GM23338 (cell line): ENCODE measurements at regions not wholly inside any gene's neighbourhood (a gene's known extent, or its start where the extent isn't known, plus 50 kb on each side); places are given as distances from the start of the nearest gene placed in this dataset.

Source experiments
- ATAC-seq: fragments of 200-7000 bp; cut with Tn5 transposase; 3 replicates; pipeline ENCODE4 v1.9.1; 2020
- DNase-seq: peaks from one replicate; pipeline ENCODE4 v3.0.0-alpha.2; 2015; ENCODE audit warnings: low spot score
- H2AFZ ChIP-seq: fragments of 200-600 bp; sonication (generic); 2 replicates; pipeline ENCODE4 v1.8.0; 2016; ENCODE audit warnings: antibody characterized with exemption, mild to moderate bottlenecking, moderate library complexity
- H3F3A ChIP-seq: fragments of 200-600 bp; sonication (generic); replicated peaks from 2 replicates; pipeline ENCODE4 v1.8.0; 2017; ENCODE audit warnings: antibody characterized with exemption, mixed run types, low read depth
- H3K27ac ChIP-seq: fragments of 200-600 bp; sonication (generic); 2 replicates; pipeline ENCODE4 v1.6.1; 2016; ENCODE audit warnings: low read depth
- H3K27me3 ChIP-seq: fragments of 200-600 bp; sonication (generic); 2 replicates; pipeline ENCODE4 v1.8.0; 2016; ENCODE audit warnings: mild to moderate bottlenecking, mixed run types, moderate library complexity; ENCODE audit not compliant: insufficient read depth
- H3K36me3 ChIP-seq: fragments of 200-600 bp; sonication (generic); 2 replicates; pipeline ENCODE4 v1.8.0; 2016; ENCODE audit warnings: mild to moderate bottlenecking; ENCODE audit not compliant: insufficient read depth
- H3K4me1 ChIP-seq: fragments of 200-600 bp; sonication (generic); 2 replicates; pipeline ENCODE4 v1.8.0; 2016; ENCODE audit warnings: mild to moderate bottlenecking, moderate library complexity; ENCODE audit not compliant: insufficient read depth
- H3K4me2 ChIP-seq: fragments of 200-600 bp; sonication (generic); 2 replicates; pipeline ENCODE4 v1.7.1; 2017; ENCODE audit warnings: mixed run types
- H3K4me3 ChIP-seq: fragments of 200-600 bp; sonication (generic); 2 replicates; pipeline ENCODE4 v1.6.1; 2016; ENCODE audit warnings: mixed run types
- H3K79me2 ChIP-seq: fragments of 200-600 bp; sonication (generic); replicated peaks from 2 replicates; pipeline ENCODE4 v1.8.0; 2017; ENCODE audit warnings: mild to moderate bottlenecking; ENCODE audit not compliant: insufficient read depth
- H3K9me2 ChIP-seq: fragments of 200-600 bp; sonication (generic); 2 replicates; pipeline ENCODE4 v1.8.0; 2017; ENCODE audit not compliant: insufficient read depth
- H4K20me1 ChIP-seq: fragments of 200-600 bp; sonication (generic); replicated peaks from 2 replicates; pipeline ENCODE4 v1.8.0; 2017; ENCODE audit warnings: mild to moderate bottlenecking; ENCODE audit not compliant: insufficient read depth
- H3K27ac Mint-ChIP-seq: 2 replicates; pipeline ENCODE4 v1.8.0; 2020; ENCODE audit warnings: inconsistent platforms, mild to moderate bottlenecking, moderate library complexity, mixed read lengths
- H3K27me3 Mint-ChIP-seq: 3 replicates; pipeline ENCODE4 v1.8.0; 2022; ENCODE audit warnings: low read depth, mild to moderate bottlenecking, moderate library complexity, mixed read lengths, inconsistent platforms; ENCODE audit not compliant: insufficient read depth, poor library complexity
- H3K36me3 Mint-ChIP-seq: 3 replicates; pipeline ENCODE4 v1.8.0; 2021; ENCODE audit warnings: low read depth, mild to moderate bottlenecking, inconsistent platforms, moderate library complexity, mixed read lengths
- H3K4me1 Mint-ChIP-seq: 3 replicates; pipeline ENCODE4 v1.8.0; 2020; ENCODE audit warnings: mild to moderate bottlenecking, inconsistent platforms, mixed read lengths
- H3K4me3 Mint-ChIP-seq: 3 replicates; pipeline ENCODE4 v1.8.0; 2021; ENCODE audit warnings: moderate library complexity, mild to moderate bottlenecking, inconsistent platforms, mixed read lengths
- H3K9me3 Mint-ChIP-seq: 3 replicates; pipeline ENCODE4 v1.8.0; 2020; ENCODE audit warnings: moderate library complexity, mild to moderate bottlenecking, inconsistent platforms, mixed read lengths
- CREB1 ChIP-seq: fragments of 250-450 bp; sonication (Bioruptor Pico); IDR thresholded peaks from 2 replicates; pipeline ENCODE4 v1.5.0; 2020; ENCODE audit warnings: low read depth, mild to moderate bottlenecking, moderate library complexity
- EZH2 ChIP-seq: fragments of 200-600 bp; sonication (generic); IDR thresholded peaks from one replicate; pipeline ENCODE4 v1.8.0; 2017; ENCODE audit warnings: antibody characterized with exemption, mild to moderate bottlenecking, low read depth; ENCODE audit not compliant: unreplicated experiment
- EZH2phosphoT487 ChIP-seq: fragments of 200-600 bp; sonication (generic); IDR thresholded peaks from one replicate; pipeline ENCODE4 v1.8.1; 2018; ENCODE audit warnings: antibody characterized with exemption; ENCODE audit not compliant: unreplicated experiment
- JUNB ChIP-seq: IDR thresholded peaks from one replicate; pipeline ENCODE4 v1.6.1; 2016; ENCODE audit warnings: antibody characterized with exemption; ENCODE audit not compliant: unreplicated experiment
- NANOG ChIP-seq: IDR thresholded peaks from 2 replicates; pipeline ENCODE4 v1.6.1; 2016; ENCODE audit warnings: antibody characterized with exemption, borderline replicate concordance
- REST ChIP-seq: IDR thresholded peaks from one replicate; pipeline ENCODE4 v1.6.1; 2018; ENCODE audit warnings: antibody characterized with exemption; ENCODE audit not compliant: unreplicated experiment
- STAT1 ChIP-seq: IDR thresholded peaks from one replicate; pipeline ENCODE4 v1.6.1; 2016; ENCODE audit warnings: antibody characterized with exemption; ENCODE audit not compliant: unreplicated experiment
- ZNF114 ChIP-seq: fragments of 250-450 bp; sonication (Bioruptor Pico); IDR thresholded peaks from 2 replicates; pipeline ENCODE4 v1.5.0; 2020; ENCODE audit warnings: mild to moderate bottlenecking, moderate library complexity
- ZNF331 ChIP-seq: fragments of 250-450 bp; sonication (Bioruptor Pico); IDR thresholded peaks from 2 replicates; pipeline ENCODE4 v1.5.0; 2020; ENCODE audit warnings: low read depth, mild to moderate bottlenecking, moderate library complexity
- TF ChIP-seq, protein P1 (sequence below): fragments of 250-450 bp; sonication (Bioruptor Pico); IDR thresholded peaks from 2 replicates; pipeline ENCODE4 v1.5.0; 2020; ENCODE audit warnings: mild to moderate bottlenecking, moderate library complexity
- TF ChIP-seq, protein P2 (sequence below), 2 experiments: fragments of 200-600 bp in 1 of 2; sonication (generic) in 1 of 2; conservative IDR thresholded peaks; 2 replicates each; pipeline versions ENCODE4 v1.5.1 to v1.6.1; 2016 to 2017; ENCODE audit warnings: antibody characterized with exemption in 2 of 2, low read depth in 2 of 2, mild to moderate bottlenecking in 2 of 2, moderate library complexity in 1 of 2
- TF ChIP-seq, protein P3 (sequence below): IDR thresholded peaks from 2 replicates; pipeline ENCODE4 v1.6.1; 2016; ENCODE audit warnings: antibody characterized with exemption

- TF ChIP-seq, protein P1, sequence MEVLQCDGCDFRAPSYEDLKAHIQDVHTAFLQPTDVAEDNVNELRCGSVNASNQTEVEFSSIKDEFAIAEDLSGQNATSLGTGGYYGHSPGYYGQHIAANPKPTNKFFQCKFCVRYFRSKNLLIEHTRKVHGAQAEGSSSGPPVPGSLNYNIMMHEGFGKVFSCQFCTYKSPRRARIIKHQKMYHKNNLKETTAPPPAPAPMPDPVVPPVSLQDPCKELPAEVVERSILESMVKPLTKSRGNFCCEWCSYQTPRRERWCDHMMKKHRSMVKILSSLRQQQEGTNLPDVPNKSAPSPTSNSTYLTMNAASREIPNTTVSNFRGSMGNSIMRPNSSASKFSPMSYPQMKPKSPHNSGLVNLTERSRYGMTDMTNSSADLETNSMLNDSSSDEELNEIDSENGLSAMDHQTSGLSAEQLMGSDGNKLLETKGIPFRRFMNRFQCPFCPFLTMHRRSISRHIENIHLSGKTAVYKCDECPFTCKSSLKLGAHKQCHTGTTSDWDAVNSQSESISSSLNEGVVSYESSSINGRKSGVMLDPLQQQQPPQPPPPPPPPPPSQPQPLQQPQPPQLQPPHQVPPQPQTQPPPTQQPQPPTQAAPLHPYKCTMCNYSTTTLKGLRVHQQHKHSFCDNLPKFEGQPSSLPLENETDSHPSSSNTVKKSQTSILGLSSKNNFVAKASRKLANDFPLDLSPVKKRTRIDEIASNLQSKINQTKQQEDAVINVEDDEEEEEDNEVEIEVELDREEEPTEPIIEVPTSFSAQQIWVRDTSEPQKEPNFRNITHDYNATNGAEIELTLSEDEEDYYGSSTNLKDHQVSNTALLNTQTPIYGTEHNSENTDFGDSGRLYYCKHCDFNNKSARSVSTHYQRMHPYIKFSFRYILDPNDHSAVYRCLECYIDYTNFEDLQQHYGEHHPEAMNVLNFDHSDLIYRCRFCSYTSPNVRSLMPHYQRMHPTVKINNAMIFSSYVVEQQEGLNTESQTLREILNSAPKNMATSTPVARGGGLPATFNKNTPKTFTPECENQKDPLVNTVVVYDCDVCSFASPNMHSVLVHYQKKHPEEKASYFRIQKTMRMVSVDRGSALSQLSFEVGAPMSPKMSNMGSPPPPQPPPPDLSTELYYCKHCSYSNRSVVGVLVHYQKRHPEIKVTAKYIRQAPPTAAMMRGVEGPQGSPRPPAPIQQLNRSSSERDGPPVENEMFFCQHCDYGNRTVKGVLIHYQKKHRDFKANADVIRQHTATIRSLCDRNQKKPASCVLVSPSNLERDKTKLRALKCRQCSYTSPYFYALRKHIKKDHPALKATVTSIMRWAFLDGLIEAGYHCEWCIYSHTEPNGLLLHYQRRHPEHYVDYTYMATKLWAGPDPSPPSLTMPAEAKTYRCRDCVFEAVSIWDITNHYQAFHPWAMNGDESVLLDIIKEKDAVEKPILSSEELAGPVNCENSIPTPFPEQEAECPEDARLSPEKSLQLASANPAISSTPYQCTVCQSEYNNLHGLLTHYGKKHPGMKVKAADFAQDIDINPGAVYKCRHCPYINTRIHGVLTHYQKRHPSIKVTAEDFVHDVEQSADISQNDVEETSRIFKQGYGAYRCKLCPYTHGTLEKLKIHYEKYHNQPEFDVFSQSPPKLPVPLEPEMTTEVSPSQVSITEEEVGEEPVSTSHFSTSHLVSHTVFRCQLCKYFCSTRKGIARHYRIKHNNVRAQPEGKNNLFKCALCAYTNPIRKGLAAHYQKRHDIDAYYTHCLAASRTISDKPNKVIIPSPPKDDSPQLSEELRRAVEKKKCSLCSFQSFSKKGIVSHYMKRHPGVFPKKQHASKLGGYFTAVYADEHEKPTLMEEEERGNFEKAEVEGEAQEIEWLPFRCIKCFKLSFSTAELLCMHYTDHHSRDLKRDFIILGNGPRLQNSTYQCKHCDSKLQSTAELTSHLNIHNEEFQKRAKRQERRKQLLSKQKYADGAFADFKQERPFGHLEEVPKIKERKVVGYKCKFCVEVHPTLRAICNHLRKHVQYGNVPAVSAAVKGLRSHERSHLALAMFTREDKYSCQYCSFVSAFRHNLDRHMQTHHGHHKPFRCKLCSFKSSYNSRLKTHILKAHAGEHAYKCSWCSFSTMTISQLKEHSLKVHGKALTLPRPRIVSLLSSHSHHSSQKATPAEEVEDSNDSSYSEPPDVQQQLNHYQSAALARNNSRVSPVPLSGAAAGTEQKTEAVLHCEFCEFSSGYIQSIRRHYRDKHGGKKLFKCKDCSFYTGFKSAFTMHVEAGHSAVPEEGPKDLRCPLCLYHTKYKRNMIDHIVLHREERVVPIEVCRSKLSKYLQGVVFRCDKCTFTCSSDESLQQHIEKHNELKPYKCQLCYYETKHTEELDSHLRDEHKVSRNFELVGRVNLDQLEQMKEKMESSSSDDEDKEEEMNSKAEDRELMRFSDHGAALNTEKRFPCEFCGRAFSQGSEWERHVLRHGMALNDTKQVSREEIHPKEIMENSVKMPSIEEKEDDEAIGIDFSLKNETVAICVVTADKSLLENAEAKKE, result no peak
- TF ChIP-seq ZNF114 (CRISPR knock-in tag) (no peak), EZH2phosphoT487 (no peak), CREB1 (CRISPR knock-in tag) (no peak)
Observed at GRCh38 chr15:72999586-72999985, 52.7 kb upstream of the NEO1 start (continued).

GRCh38 chr15:72998681-72999466 lies 53.4 kb upstream of the NEO1 start:
- Histone ChIP-seq H3K4me3 (no peak overlapping the region), H3K4me2 (no peak overlapping the region), H2AFZ (no peak overlapping the region), H3K36me3 (no peaks in the 10 kb centered on the region), H4K20me1 (no peaks in the 10 kb centered on the region), H3K4me1 (no peaks in the 10 kb centered on the region), H3K9me2 (no peaks in the 10 kb centered on the region), H3F3A (no peaks in the 10 kb centered on the region), H3K27ac (no peak overlapping the region), H3K79me2 (no peaks in the 10 kb centered on the region), H3K27me3 (no peaks in the 10 kb centered on the region)
- no peak for ATAC-seq
- no peak for DNase-seq
- Mint-ChIP-seq H3K4me1 (peaks cover 12% of the 10 kb centered on the region), H3K27me3 (peaks cover 5% of the 10 kb centered on the region), H3K36me3 (no peaks in the 10 kb centered on the region), H3K9me3 (no peaks in the 10 kb centered on the region), H3K4me3 (no peak overlapping the region), H3K27ac (no peak overlapping the region)
- TF ChIP-seq, protein P2, sequence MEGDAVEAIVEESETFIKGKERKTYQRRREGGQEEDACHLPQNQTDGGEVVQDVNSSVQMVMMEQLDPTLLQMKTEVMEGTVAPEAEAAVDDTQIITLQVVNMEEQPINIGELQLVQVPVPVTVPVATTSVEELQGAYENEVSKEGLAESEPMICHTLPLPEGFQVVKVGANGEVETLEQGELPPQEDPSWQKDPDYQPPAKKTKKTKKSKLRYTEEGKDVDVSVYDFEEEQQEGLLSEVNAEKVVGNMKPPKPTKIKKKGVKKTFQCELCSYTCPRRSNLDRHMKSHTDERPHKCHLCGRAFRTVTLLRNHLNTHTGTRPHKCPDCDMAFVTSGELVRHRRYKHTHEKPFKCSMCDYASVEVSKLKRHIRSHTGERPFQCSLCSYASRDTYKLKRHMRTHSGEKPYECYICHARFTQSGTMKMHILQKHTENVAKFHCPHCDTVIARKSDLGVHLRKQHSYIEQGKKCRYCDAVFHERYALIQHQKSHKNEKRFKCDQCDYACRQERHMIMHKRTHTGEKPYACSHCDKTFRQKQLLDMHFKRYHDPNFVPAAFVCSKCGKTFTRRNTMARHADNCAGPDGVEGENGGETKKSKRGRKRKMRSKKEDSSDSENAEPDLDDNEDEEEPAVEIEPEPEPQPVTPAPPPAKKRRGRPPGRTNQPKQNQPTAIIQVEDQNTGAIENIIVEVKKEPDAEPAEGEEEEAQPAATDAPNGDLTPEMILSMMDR (conservative IDR thresholded peaks at IDR 0.05; ENCODE audit: low read depth in 2 of 2), result no peak
- no peak for TF ChIP-seq REST
- TF ChIP-seq JUNB, result no peak
- no peak for TF ChIP-seq CREB1 (CRISPR knock-in tag)
- TF ChIP-seq NANOG, result no peak
- TF ChIP-seq, protein P3, sequence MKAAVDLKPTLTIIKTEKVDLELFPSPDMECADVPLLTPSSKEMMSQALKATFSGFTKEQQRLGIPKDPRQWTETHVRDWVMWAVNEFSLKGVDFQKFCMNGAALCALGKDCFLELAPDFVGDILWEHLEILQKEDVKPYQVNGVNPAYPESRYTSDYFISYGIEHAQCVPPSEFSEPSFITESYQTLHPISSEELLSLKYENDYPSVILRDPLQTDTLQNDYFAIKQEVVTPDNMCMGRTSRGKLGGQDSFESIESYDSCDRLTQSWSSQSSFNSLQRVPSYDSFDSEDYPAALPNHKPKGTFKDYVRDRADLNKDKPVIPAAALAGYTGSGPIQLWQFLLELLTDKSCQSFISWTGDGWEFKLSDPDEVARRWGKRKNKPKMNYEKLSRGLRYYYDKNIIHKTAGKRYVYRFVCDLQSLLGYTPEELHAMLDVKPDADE, result no peak
- TF ChIP-seq EZH2, result no peak
- TF ChIP-seq EZH2phosphoT487, result no peak
- TF ChIP-seq ZNF331 (CRISPR knock-in tag), result no peak
- no peak for TF ChIP-seq STAT1
- no peak for TF ChIP-seq ZNF114 (CRISPR knock-in tag)
